Raji (cell line): ENCODE measurements at regions not wholly inside any gene's neighbourhood (a gene's known extent, or its start where the extent isn't known, plus 50 kb on each side); places are given as distances from the start of the nearest gene placed in this dataset.

ENCODE experiments used
- POLR2A ChIP-seq: IDR thresholded peaks from 2 replicates; pipeline ENCODE4 v1.6.1; 2011; ENCODE audit warnings: low read depth, low read length, control low read depth; ENCODE audit not compliant: insufficient read depth

- no peak for TF ChIP-seq POLR2A
Measured at GRCh38 chr2:64350996-64351395, 103.0 kb upstream of the LGALSL start.

- no peak for TF ChIP-seq POLR2A
Measured at GRCh38 chr2:64352292-64352691, 101.7 kb upstream of the LGALSL start.

DNA sequence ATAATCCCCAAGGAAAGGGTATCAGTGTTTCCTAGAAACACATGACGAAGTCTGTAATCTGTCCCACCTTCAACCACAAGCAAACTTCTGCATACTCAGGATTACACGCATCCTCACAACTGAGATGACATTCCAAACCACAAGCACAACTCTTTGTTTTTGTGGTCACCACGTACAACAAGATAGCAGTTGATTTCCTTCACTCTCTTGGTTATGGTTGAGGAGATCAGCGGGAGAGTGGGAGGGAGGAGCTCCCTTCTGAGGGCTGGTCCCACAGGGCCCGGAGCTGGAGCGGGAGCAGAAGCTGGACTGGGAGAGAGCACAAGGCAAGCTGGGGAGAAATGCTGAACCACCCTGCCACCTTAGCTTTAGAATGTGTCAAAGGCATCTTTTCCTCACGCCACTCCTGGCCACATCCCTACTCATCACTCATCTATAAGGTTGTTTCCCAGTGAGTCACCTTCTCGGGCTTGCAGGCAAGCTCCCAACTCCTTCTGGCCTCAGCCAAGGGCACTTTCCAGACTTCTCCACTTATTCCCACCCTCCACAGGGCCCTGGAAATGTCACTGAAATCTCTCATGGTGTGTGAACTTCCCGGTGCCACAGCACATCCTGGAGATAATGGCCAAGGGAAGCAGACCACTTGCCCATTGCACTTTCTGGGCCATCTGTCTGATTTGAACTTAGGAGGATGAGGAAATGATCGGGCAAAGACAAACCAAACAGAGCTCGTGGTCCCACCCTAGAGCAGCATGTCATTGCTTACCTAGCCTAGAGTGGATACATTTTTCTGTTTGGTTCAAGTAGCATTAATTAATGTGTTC, 98.9 kb upstream of the LGALSL start:
- no peak for TF ChIP-seq POLR2A

- no peak for TF ChIP-seq POLR2A
Measured at GRCh38 chr2:64356906-64357305, 97.1 kb upstream of the LGALSL start.

- TF ChIP-seq POLR2A = no peak
Measured at GRCh38 chr2:64359171-64359891, 94.6 kb upstream of the LGALSL start.

DNA sequence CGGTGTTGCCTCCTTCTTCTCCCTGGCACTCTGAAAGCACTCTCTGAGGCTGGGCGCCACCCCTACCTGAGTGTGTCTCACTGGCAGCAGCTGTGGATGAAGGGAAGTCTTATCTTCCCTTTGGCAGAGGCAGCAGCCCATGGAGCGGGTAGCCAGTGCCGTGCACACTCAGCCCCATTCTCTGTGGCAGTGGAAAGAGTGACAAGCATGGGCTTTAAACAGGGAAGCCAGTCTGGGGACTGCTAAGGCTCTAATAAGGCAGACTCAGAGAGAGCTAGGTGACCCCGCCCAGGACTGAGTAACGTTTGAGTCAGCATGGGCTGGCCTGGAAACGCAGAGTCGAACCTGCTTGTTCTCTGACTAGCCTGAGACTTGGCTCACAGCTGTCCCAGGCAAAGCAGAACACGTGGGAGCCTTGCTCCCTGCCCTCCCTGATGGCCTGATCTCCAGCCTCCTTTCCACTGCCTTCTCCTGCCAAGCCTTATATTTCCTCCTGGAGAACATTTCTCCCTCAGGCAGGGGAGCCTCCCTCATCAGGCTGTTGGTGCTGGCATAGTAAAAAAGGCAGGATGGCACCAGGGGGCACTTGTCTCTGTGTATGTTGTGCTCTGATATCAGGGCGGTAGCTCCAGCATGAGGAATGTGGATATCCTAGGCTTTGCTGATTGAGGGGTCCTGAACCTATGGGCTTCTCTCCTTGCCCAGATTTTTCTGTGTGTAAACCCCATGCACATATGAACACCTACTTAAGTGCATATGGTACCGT, 93.9 kb upstream of the LGALSL start:
- no peak for TF ChIP-seq POLR2A

GRCh38 chr2:64361151-64361938, 92.6 kb upstream of the LGALSL start:
- TF ChIP-seq POLR2A = no peak

- TF ChIP-seq POLR2A = no peak
Measured at GRCh38 chr2:64362562-64363026, 91.4 kb upstream of the LGALSL start.

- TF ChIP-seq POLR2A = no peak
Measured at GRCh38 chr2:64363140-64363539, 90.8 kb upstream of the LGALSL start.

DNA sequence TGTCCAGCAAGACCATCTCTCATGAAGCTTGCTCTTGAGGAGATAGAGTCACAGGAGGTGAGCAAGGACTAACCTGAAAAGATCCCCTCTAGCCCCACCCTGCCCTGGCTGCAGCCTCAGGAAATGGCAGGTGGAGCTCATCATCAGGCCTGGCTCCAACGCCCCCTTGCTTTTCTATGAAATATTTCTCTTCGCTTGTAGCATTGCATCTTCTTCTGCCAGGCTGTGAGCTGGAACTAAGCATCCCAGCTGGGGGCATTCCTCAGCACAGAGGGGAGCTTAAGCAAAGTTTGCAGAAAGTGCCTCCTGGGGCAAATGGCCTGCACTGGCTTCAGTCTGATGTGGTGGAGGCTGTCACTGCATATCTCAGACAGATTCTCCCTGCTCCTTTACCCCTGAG, 90.1 kb upstream of the LGALSL start:
- no peak for TF ChIP-seq POLR2A

DNA sequence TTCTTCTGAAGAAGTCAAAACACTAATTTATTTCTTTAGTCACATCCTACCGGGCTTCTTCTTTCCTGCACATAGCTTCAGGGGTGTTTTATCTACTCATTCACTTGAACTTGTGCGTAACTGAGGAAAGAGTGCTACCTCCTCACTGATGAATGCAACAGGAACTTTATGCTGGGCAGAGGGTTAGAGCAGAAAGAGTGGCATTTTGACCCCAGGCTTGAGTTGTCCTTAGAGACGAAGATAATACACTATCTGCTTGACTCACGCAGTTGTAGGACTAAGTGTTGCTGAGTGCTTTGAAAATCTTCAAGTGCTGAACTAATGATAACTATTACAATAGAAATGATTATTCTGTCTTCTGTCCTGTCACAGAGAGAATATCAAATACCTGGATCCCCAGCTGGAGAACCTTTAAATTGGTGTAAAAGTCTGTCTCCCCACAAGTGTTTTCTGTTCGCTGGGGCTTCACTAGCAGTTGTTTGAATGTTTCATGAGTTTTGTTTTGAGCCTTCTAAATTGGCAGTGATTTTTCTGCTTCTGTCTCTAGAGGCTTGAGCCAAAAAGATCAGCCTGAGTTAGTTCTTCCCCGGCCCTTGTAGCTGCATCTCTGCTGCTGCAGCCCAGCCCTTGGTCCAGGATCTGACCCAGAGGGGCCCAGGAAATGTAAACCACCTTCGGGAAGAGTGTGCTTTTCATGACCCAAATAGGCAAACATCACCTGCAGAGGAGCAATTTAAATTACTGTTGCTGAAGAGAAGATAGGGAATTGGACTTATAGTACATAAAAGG, 86.3 kb upstream of the LGALSL start:
- TF ChIP-seq POLR2A = no peak

- TF ChIP-seq POLR2A = no peak
Measured at GRCh38 chr2:64369706-64370105, 84.3 kb upstream of the LGALSL start.

DNA sequence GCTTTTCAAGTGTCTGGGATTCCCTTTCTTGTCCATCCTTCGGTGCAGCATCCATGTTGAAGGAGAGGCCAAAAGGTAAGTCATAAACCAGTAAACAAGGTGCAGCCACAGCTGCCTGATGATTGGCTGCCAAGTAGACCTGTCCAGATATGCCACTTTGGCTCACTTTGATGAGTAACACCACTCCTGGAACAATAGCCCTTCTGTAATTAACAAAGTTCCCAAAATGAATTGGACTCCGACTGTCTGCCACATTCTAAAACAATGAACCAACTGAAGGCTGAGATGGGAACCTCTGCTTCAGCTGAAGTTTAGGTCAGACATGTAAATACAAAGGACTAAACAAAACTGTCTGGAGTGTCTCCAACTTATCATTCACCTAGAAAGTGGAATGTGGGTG, 82.2 kb upstream of the LGALSL start:
- TF ChIP-seq POLR2A = no peak

GRCh38 chr2:64374686-64375085, 79.3 kb upstream of the LGALSL start:
- TF ChIP-seq POLR2A = no peak

- TF ChIP-seq POLR2A = no peak
Measured at GRCh38 chr2:64376926-64377325, 77.0 kb upstream of the LGALSL start.

GRCh38 chr2:64379186-64379585, 74.8 kb upstream of the LGALSL start:
- no peak for TF ChIP-seq POLR2A
